D721Med (cell line): ENCODE measurements at regions not wholly inside any gene's neighbourhood (a gene's known extent, or its start where the extent isn't known, plus 50 kb on each side); places are given as distances from the start of the nearest gene placed in this dataset.

ENCODE experiments used
- DNase-seq: peaks from one replicate; pipeline ENCODE4 v3.0.0; 2011; ENCODE audit warnings: low spot score; ENCODE audit not compliant: insufficient read length
- FAIRE-seq: peaks from 2 replicates; lab custom pipeline; 2011; peaks lifted over from hg19 to GRCh38; lab: Jason Lieb, UNC
- CTCF ChIP-seq: IDR thresholded peaks from 2 replicates; pipeline ENCODE4 v1.5.1; 2012; ENCODE audit warnings: mild to moderate bottlenecking, control low read depth; ENCODE audit not compliant: insufficient read depth; ENCODE audit errors: missing control alignments

GRCh38 chr14:44347316-44347715, 159.8 kb downstream of the FSCB start:
- FAIRE-seq (no peak), DNase-seq (no peak)
- TF ChIP-seq CTCF: no peak

GRCh38 chr14:44341116-44341515, 166.0 kb downstream of the FSCB start:
- no peak for FAIRE-seq
- DNase-seq: no peak
- no peak for TF ChIP-seq CTCF

- DNase-seq (no peak), FAIRE-seq (no peak)
- no peak for TF ChIP-seq CTCF
These were observed 167.2 kb downstream of the FSCB start for GRCh38 chr14:44339862-44340261.

GRCh38 chr14:44339231-44339630, 167.9 kb downstream of the FSCB start:
- no peak for FAIRE-seq
- no peak for TF ChIP-seq CTCF
- DNase-seq: no peak

- no peak for TF ChIP-seq CTCF
- DNase-seq (no peak), FAIRE-seq (no peak)
These were observed 189.7 kb downstream of the FSCB start for GRCh38 chr14:44317441-44317746.

- TF ChIP-seq CTCF: no peak
- no peak for DNase-seq
- FAIRE-seq: no peak
These were observed 190.2 kb downstream of the FSCB start for GRCh38 chr14:44316647-44317440.

- no peak for TF ChIP-seq CTCF
- FAIRE-seq: no peak
- DNase-seq: no peak
These were observed 197.8 kb downstream of the FSCB start for GRCh38 chr14:44309331-44309730.
